A673 (cell line): ENCODE measurements at regions not wholly inside any gene's neighbourhood (a gene's known extent, or its start where the extent isn't known, plus 50 kb on each side); places are given as distances from the start of the nearest gene placed in this dataset.

ENCODE experiments used
- BruUV-seq: library from RNA; stranded (reverse); fragments of 400-500 nt; replicated peaks from 2 replicates; lab custom pipeline; 2021; lab: Mats Ljungman, UMichigan
- CTCF ChIA-PET: fragments of 300-600 bp; sonication (Branson Sonifier 250); formaldehyde crosslinking; loops from one replicate; lab custom pipeline; 2022; ENCODE audit warnings: antibody characterized with exemption; lab: Charles Lee
- POLR2A ChIA-PET: fragments of 300-600 bp; sonication (Branson Sonifier 250); formaldehyde crosslinking; loops from one replicate; lab custom pipeline; 2022; ENCODE audit warnings: antibody characterized with exemption; ENCODE audit not compliant: low non-redundant PET; lab: Charles Lee
- DNase-seq: peaks from one replicate; pipeline ENCODE4 v3.0.0-alpha.2; 2015; ENCODE audit warnings: low spot score
- H3K27ac ChIP-seq: fragments of 200-600 bp; sonication (generic); 2 replicates; pipeline ENCODE4 v1.5.1; 2016; ENCODE audit warnings: mixed run types, low read depth, mild to moderate bottlenecking, mixed read lengths, antibody characterized with exemption, low read length; ENCODE audit not compliant: poor library complexity, severe bottlenecking
- H3K27me3 ChIP-seq: fragments of 200-600 bp; sonication (generic); replicated peaks from 2 replicates; pipeline ENCODE4 v1.6.1; 2017; ENCODE audit warnings: mixed run types, low read depth, mild to moderate bottlenecking, mixed read lengths, antibody characterized with exemption, low read length; ENCODE audit not compliant: insufficient read depth, poor library complexity
- H3K36me3 ChIP-seq: fragments of 200-600 bp; sonication (generic); 2 replicates; pipeline ENCODE4 v1.6.1; 2016; ENCODE audit warnings: mixed run types, mild to moderate bottlenecking, mixed read lengths, antibody characterized with exemption, low read length; ENCODE audit not compliant: insufficient read depth, poor library complexity, severe bottlenecking
- H3K4me1 ChIP-seq: fragments of 200-600 bp; sonication (generic); 2 replicates; pipeline ENCODE4 v1.6.1; 2017; ENCODE audit warnings: mixed run types, mild to moderate bottlenecking, mixed read lengths, antibody characterized with exemption, low read length; ENCODE audit not compliant: insufficient read depth, poor library complexity, severe bottlenecking
- H3K4me3 ChIP-seq: fragments of 200-600 bp; sonication (generic); 2 replicates; pipeline ENCODE4 v1.5.1; 2016; ENCODE audit warnings: low read depth, mixed run types, mild to moderate bottlenecking, mixed read lengths, low read length; ENCODE audit not compliant: poor library complexity, severe bottlenecking
- H3K9me3 ChIP-seq: fragments of 200-600 bp; sonication (generic); 2 replicates; pipeline ENCODE4 v1.6.1; 2016; ENCODE audit warnings: mixed run types, low read depth, mild to moderate bottlenecking, mixed read lengths, antibody characterized with exemption, low read length; ENCODE audit not compliant: poor library complexity, severe bottlenecking
- CTCF ChIP-seq: fragments of 300-800, 200-600 bp; sonication (generic); conservative IDR thresholded peaks from 2 replicates; pipeline ENCODE4 v1.5.1; 2017; ENCODE audit warnings: low read depth, mild to moderate bottlenecking, antibody characterized with exemption, low read length, moderate library complexity, mixed read lengths
- EZH2 ChIP-seq: fragments of 200-600 bp; sonication (generic); IDR thresholded peaks from 2 replicates; pipeline ENCODE4 v1.6.1; 2017; ENCODE audit warnings: borderline replicate concordance, low read depth, mild to moderate bottlenecking, mixed read lengths, antibody characterized with exemption, low read length; ENCODE audit not compliant: poor library complexity, severe bottlenecking
- intact Hi-C: fragments of 100-400 bp; cut with micrococcal nuclease; formaldehyde crosslinking; loops from one replicate; pipeline ENCODE4 v1.10.0; 2022; ENCODE audit not compliant: unreplicated experiment

- BruUV-seq = no TSS peak
- Histone ChIP-seq H3K36me3 (no peaks in the 10 kb centered on the region), H3K4me3 (no peak overlapping the region), H3K27me3 (peaks cover 5% of the 10 kb centered on the region), H3K4me1 (no peaks in the 10 kb centered on the region), H3K9me3 (no peaks in the 10 kb centered on the region), H3K27ac (no peak overlapping the region)
- no peak for TF ChIP-seq CTCF
- TF ChIP-seq EZH2 = no peak
- ChIA-PET CTCF (no interaction called here), POLR2A (no interaction called here)
- intact Hi-C loops = no loop called here
- DNase-seq = no peak
Observed at GRCh38 chr20:6411651-6412050, 288.8 kb upstream of the FERMT1 start.

DNA sequence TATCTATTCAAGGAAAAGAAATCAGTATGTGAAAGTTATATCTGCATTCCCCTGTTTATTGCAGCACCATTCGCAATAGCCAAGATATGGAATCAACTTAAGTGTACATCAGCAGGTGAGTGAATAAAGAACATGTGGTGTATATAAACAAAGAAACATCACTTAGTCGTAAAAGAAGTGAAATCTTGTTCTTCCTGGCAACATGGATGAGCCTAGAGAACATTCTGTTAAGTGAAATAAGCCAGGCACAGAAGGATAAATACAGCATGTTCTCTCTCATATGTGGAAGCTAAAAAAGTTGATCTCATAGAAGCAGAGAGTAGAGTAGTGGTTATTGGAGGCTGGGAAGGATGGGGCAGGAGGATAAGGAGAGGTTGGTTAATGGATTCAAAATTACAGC, 287.9 kb upstream of the FERMT1 start:
- Histone ChIP-seq H3K36me3 (no peaks in the 10 kb centered on the region), H3K27ac (no peak overlapping the region), H3K9me3 (no peaks in the 10 kb centered on the region), H3K27me3 (peaks cover 5% of the 10 kb centered on the region), H3K4me1 (no peaks in the 10 kb centered on the region), H3K4me3 (no peak overlapping the region)
- intact Hi-C loops = no loop called here
- CTCF ChIA-PET = no interaction called here
- DNase-seq = no peak
- TF ChIP-seq CTCF (no peak), EZH2 (no peak)
- no TSS peak for BruUV-seq
- POLR2A ChIA-PET = no interaction called here

GRCh38 chr20:6407163-6407562, 284.3 kb upstream of the FERMT1 start:
- Histone ChIP-seq H3K27me3 (peaks cover 8% of the 10 kb centered on the region), H3K4me1 (no peaks in the 10 kb centered on the region), H3K36me3 (no peaks in the 10 kb centered on the region), H3K4me3 (no peak overlapping the region), H3K9me3 (no peaks in the 10 kb centered on the region), H3K27ac (no peak overlapping the region)
- ChIA-PET POLR2A (interaction anchor here (0.7 kb wide), 1 partner anchor 75 kb away, joined by 11 read pairs; no protein-coding TSS in a partner anchor), CTCF (no interaction called here)
- intact Hi-C loops = no loop called here
- TF ChIP-seq EZH2 = no peak
- no peak for TF ChIP-seq CTCF
- no peak for DNase-seq
- no TSS peak for BruUV-seq
